Activated CD4-positive, alpha-beta T cell treated with anti-CD3 and anti-CD28 coated beads, Interleukin-2, amount 10 ng/mL, durations not matched to agents 24 days and 14 days (primary cell): ENCODE measurements at regions not wholly inside any gene's neighbourhood (a gene's known extent, or its start where the extent isn't known, plus 50 kb on each side); places are given as distances from the start of the nearest gene placed in this dataset.

Source experiments
- DNase-seq: peaks from one replicate; pipeline ENCODE4 v3.0.0; 2022
- H3K27ac Mint-ChIP-seq: one replicate; pipeline ENCODE4 v1.8.0; 2022; ENCODE audit warnings: mild to moderate bottlenecking, mixed read lengths
- H3K27me3 Mint-ChIP-seq: one replicate; pipeline ENCODE4 v1.8.0; 2022; ENCODE audit warnings: mixed read lengths
- H3K36me3 Mint-ChIP-seq: one replicate; pipeline ENCODE4 v1.8.0; 2022; ENCODE audit warnings: low read depth, mild to moderate bottlenecking, mixed read lengths
- H3K4me1 Mint-ChIP-seq: one replicate; pipeline ENCODE4 v1.8.0; 2021; ENCODE audit warnings: mixed read lengths
- H3K4me3 Mint-ChIP-seq: one replicate; pipeline ENCODE4 v1.8.0; 2022; ENCODE audit warnings: mild to moderate bottlenecking, moderate library complexity, mixed read lengths
- H3K9me3 Mint-ChIP-seq: one replicate; pipeline ENCODE4 v1.8.0; 2021; ENCODE audit warnings: mixed read lengths
- intact Hi-C: fragments of 100-400 bp; cut with micrococcal nuclease; formaldehyde crosslinking; loops from one replicate; pipeline ENCODE4 v1.15.1; 2023

GRCh38 chr10:111515706-111516105 is 438.9 kb downstream of the ADRA2A start:
- no peak for DNase-seq
- intact Hi-C loops: no loop called here
- Mint-ChIP-seq H3K4me3 (no peak overlapping the region), H3K27me3 (no peaks in the 10 kb centered on the region), H3K36me3 (no peaks in the 10 kb centered on the region), H3K9me3 (no peaks in the 10 kb centered on the region), H3K27ac (no peak overlapping the region), H3K4me1 (no peaks in the 10 kb centered on the region)

GRCh38 chr10:111516144-111516543 is 439.3 kb downstream of the ADRA2A start:
- DNase-seq: no peak
- Mint-ChIP-seq H3K9me3 (no peaks in the 10 kb centered on the region), H3K4me1 (no peaks in the 10 kb centered on the region), H3K36me3 (no peaks in the 10 kb centered on the region), H3K27ac (no peak overlapping the region), H3K27me3 (no peaks in the 10 kb centered on the region), H3K4me3 (no peak overlapping the region)
- intact Hi-C loops: no loop called here

GRCh38 chr10:111522141-111522540 is 445.3 kb downstream of the ADRA2A start:
- no peaks in the 10 kb centered on the region for H3K4me1 Mint-ChIP-seq
- H3K27me3 Mint-ChIP-seq: peaks cover 2% of the 10 kb centered on the region
- no peak overlapping the region for H3K4me3 Mint-ChIP-seq
- H3K9me3 Mint-ChIP-seq: no peaks in the 10 kb centered on the region
- no peak for DNase-seq
- intact Hi-C loops: no loop called here
- H3K36me3 Mint-ChIP-seq: no peaks in the 10 kb centered on the region
- H3K27ac Mint-ChIP-seq: no peak overlapping the region

- DNase-seq: no peak
- H3K36me3 Mint-ChIP-seq: no peaks in the 10 kb centered on the region
- peaks cover 2% of the 10 kb centered on the region for H3K27me3 Mint-ChIP-seq
- H3K9me3 Mint-ChIP-seq: no peaks in the 10 kb centered on the region
- no peak overlapping the region for H3K27ac Mint-ChIP-seq
- H3K4me1 Mint-ChIP-seq: no peaks in the 10 kb centered on the region
- no peak overlapping the region for H3K4me3 Mint-ChIP-seq
- intact Hi-C loops: no loop called here
Observed at GRCh38 chr10:111522551-111522950, 445.7 kb downstream of the ADRA2A start.

- Mint-ChIP-seq H3K27ac (no peak overlapping the region), H3K9me3 (no peaks in the 10 kb centered on the region), H3K4me1 (no peaks in the 10 kb centered on the region), H3K36me3 (no peaks in the 10 kb centered on the region), H3K27me3 (peaks cover 2% of the 10 kb centered on the region), H3K4me3 (no peak overlapping the region)
- DNase-seq: no peak
- intact Hi-C loops: no loop called here
Observed at GRCh38 chr10:111523016-111523415, 446.2 kb downstream of the ADRA2A start.

GRCh38 chr10:111524134-111524533 is 447.3 kb downstream of the ADRA2A start:
- Mint-ChIP-seq H3K27me3 (peaks cover 2% of the 10 kb centered on the region), H3K9me3 (no peaks in the 10 kb centered on the region), H3K4me3 (no peak overlapping the region), H3K27ac (no peak overlapping the region), H3K36me3 (no peaks in the 10 kb centered on the region), H3K4me1 (no peaks in the 10 kb centered on the region)
- intact Hi-C loops: no loop called here
- DNase-seq: no peak

GRCh38 chr10:111525696-111526095 is 448.9 kb downstream of the ADRA2A start:
- Mint-ChIP-seq H3K36me3 (no peaks in the 10 kb centered on the region), H3K27me3 (peaks cover 2% of the 10 kb centered on the region), H3K4me1 (no peaks in the 10 kb centered on the region), H3K9me3 (no peaks in the 10 kb centered on the region), H3K4me3 (no peak overlapping the region), H3K27ac (no peak overlapping the region)
- no peak for DNase-seq
- intact Hi-C loops: no loop called here

- Mint-ChIP-seq H3K9me3 (no peaks in the 10 kb centered on the region), H3K36me3 (no peaks in the 10 kb centered on the region), H3K4me1 (no peaks in the 10 kb centered on the region), H3K27ac (no peak overlapping the region), H3K27me3 (no peaks in the 10 kb centered on the region), H3K4me3 (no peak overlapping the region)
- DNase-seq: no peak
- intact Hi-C loops: no loop called here
Observed at GRCh38 chr10:111531690-111532089, 454.9 kb downstream of the ADRA2A start.

- no peak overlapping the region for H3K27ac Mint-ChIP-seq
- DNase-seq: no peak
Observed at GRCh38 chr10:111532139-111532538, 455.3 kb downstream of the ADRA2A start.

GRCh38 chr10:111539246-111539645 is 462.4 kb downstream of the ADRA2A start:
- no peaks in the 10 kb centered on the region for H3K36me3 Mint-ChIP-seq
- no peaks in the 10 kb centered on the region for H3K27me3 Mint-ChIP-seq
- DNase-seq: no peak
- intact Hi-C loops: no loop called here
- no peaks in the 10 kb centered on the region for H3K4me1 Mint-ChIP-seq
- no peak overlapping the region for H3K27ac Mint-ChIP-seq
- H3K4me3 Mint-ChIP-seq: no peak overlapping the region
- no peaks in the 10 kb centered on the region for H3K9me3 Mint-ChIP-seq

More at GRCh38 chr10:111532139-111532538, 455.3 kb downstream of the ADRA2A start:
- Mint-ChIP-seq H3K36me3 (no peaks in the 10 kb centered on the region), H3K4me1 (no peaks in the 10 kb centered on the region), H3K27me3 (no peaks in the 10 kb centered on the region), H3K9me3 (no peaks in the 10 kb centered on the region), H3K4me3 (no peak overlapping the region)
- intact Hi-C loops: no loop called here

- Mint-ChIP-seq H3K27me3 (no peaks in the 10 kb centered on the region), H3K4me1 (no peaks in the 10 kb centered on the region), H3K36me3 (no peaks in the 10 kb centered on the region), H3K27ac (no peak overlapping the region), H3K4me3 (no peak overlapping the region), H3K9me3 (no peaks in the 10 kb centered on the region)
- intact Hi-C loops: no loop called here
- DNase-seq: no peak
Observed at GRCh38 chr10:111543854-111544253, 467.0 kb downstream of the ADRA2A start.

- no peaks in the 10 kb centered on the region for H3K4me1 Mint-ChIP-seq
- intact Hi-C loops: no loop called here
- no peak overlapping the region for H3K4me3 Mint-ChIP-seq
- no peaks in the 10 kb centered on the region for H3K27me3 Mint-ChIP-seq
- H3K9me3 Mint-ChIP-seq: no peaks in the 10 kb centered on the region
- DNase-seq: no peak
- no peaks in the 10 kb centered on the region for H3K36me3 Mint-ChIP-seq
- no peak overlapping the region for H3K27ac Mint-ChIP-seq
Observed at GRCh38 chr10:111545861-111546605, 469.2 kb downstream of the ADRA2A start.

GRCh38 chr10:111548084-111548726 is 471.4 kb downstream of the ADRA2A start:
- Mint-ChIP-seq H3K27me3 (no peaks in the 10 kb centered on the region), H3K9me3 (no peaks in the 10 kb centered on the region), H3K27ac (no peak overlapping the region), H3K4me1 (no peaks in the 10 kb centered on the region), H3K4me3 (no peak overlapping the region), H3K36me3 (no peaks in the 10 kb centered on the region)
- no peak for DNase-seq
- intact Hi-C loops: no loop called here

GRCh38 chr10:111551001-111551400 is 474.2 kb downstream of the ADRA2A start:
- Mint-ChIP-seq H3K4me1 (no peaks in the 10 kb centered on the region), H3K4me3 (no peak overlapping the region), H3K9me3 (no peaks in the 10 kb centered on the region), H3K36me3 (no peaks in the 10 kb centered on the region), H3K27ac (no peak overlapping the region), H3K27me3 (no peaks in the 10 kb centered on the region)
- DNase-seq: no peak
- intact Hi-C loops: no loop called here

GRCh38 chr10:111556666-111557065 is 479.8 kb downstream of the ADRA2A start:
- no peaks in the 10 kb centered on the region for H3K27me3 Mint-ChIP-seq
- no peak overlapping the region for H3K4me3 Mint-ChIP-seq
- no peaks in the 10 kb centered on the region for H3K9me3 Mint-ChIP-seq
- no peaks in the 10 kb centered on the region for H3K36me3 Mint-ChIP-seq
- H3K4me1 Mint-ChIP-seq: no peaks in the 10 kb centered on the region
- no peak overlapping the region for H3K27ac Mint-ChIP-seq
- no peak for DNase-seq
- intact Hi-C loops: no loop called here
